OCI-LY7 (cell line): ENCODE measurements at regions not wholly inside any gene's neighbourhood (a gene's known extent, or its start where the extent isn't known, plus 50 kb on each side); places are given as distances from the start of the nearest gene placed in this dataset.

ENCODE experiments used
- EZH2phosphoT487 ChIP-seq: fragments of 200-600 bp; sonication (generic); IDR thresholded peaks from 2 replicates; pipeline ENCODE4 v1.6.1; 2018; ENCODE audit warnings: low read depth, borderline replicate concordance, mild to moderate bottlenecking, mixed run types, antibody characterized with exemption, low read length, moderate library complexity, mixed read lengths
- TF ChIP-seq, protein P1 (sequence below): fragments of 200-600 bp; sonication (generic); conservative IDR thresholded peaks from 2 replicates; pipeline ENCODE4 v1.5.1; 2014; ENCODE audit warnings: mild to moderate bottlenecking, antibody characterized with exemption, low read length, moderate library complexity, mixed read lengths

DNA sequence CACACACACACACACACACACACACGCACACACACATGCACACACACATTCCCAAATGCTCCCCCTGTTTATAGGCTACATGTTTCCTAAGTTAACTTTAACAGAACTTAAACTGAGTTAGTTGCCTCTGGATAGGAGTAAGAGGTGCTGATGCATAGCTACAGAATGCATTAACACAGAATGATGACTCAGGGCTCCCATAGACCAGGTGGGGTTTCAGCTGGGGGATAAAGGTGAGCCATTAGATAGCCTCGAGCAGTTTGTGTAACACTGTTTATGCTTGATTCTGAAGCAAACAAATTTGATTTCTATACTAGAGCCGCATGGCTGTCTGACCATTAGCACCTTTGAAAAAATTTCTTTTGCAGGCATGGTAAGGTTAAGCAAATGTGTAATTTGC is 741.0 kb downstream of the PLCL1 start:
- TF ChIP-seq, protein P1, sequence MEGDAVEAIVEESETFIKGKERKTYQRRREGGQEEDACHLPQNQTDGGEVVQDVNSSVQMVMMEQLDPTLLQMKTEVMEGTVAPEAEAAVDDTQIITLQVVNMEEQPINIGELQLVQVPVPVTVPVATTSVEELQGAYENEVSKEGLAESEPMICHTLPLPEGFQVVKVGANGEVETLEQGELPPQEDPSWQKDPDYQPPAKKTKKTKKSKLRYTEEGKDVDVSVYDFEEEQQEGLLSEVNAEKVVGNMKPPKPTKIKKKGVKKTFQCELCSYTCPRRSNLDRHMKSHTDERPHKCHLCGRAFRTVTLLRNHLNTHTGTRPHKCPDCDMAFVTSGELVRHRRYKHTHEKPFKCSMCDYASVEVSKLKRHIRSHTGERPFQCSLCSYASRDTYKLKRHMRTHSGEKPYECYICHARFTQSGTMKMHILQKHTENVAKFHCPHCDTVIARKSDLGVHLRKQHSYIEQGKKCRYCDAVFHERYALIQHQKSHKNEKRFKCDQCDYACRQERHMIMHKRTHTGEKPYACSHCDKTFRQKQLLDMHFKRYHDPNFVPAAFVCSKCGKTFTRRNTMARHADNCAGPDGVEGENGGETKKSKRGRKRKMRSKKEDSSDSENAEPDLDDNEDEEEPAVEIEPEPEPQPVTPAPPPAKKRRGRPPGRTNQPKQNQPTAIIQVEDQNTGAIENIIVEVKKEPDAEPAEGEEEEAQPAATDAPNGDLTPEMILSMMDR = no peak
- TF ChIP-seq EZH2phosphoT487 = no peak
